Heart left ventricle (tissue), 13 donors: ENCODE measurements at regions not wholly inside any gene's neighbourhood (a gene's known extent, or its start where the extent isn't known, plus 50 kb on each side); places are given as distances from the start of the nearest gene placed in this dataset.

Source experiments
- CTCF ChIP-seq, 12 donors: fragments of 200-600 bp; sonication (generic) in 4 of 12; IDR thresholded peaks; one replicate each; pipeline versions ENCODE4 v1.5.0 to v1.8.0; 2018 to 2022; ENCODE audit warnings: antibody characterized with exemption in 12 of 12, mild to moderate bottlenecking in 5 of 12
- POLR2A ChIP-seq, 2 donors: fragments of 450-650 bp; IDR thresholded peaks; one replicate each; pipeline ENCODE4 v1.6.1; 2017; ENCODE audit warnings: antibody characterized with exemption in 2 of 2, mild to moderate bottlenecking in 2 of 2, moderate library complexity in 2 of 2
- donor health status: ischemic (EF 13 %, LVEDD 7.1; RV severe dilation, severe dysfunction).
- donor health status: DM: no; HTN: yes; CAD: no.
- donor health status: DM: no; HTN: no; CAD: no.
- donor health status: ischemic (EF 25% LVEDD 6.9; RV normal size, moderate dysfunction).
- donor health status: ischemic (EF 25% LVEDD 5.7; RV mildly dilated, moderate dysfunction).
- donor health status: ischemic (EF 35%, LVEDD 5.7; RV mildly dilated, moderate dysfunction).
- donor health status: nonischemic (EF 11% LVEDD 7.7; RV severe dilation, severe dysfunction).
- donor health status: DM: yes; HTN: yes; CAD: no.
- donor health status: PGD.
- donor health status: ischemic (EF 29% LVEDD 5.4; RV normal size, mild dysfunction).
- donor health status: nonischemic (EF 23%, LVEDD 6.1; RV moderate dilation, normal function).

- TF ChIP-seq POLR2A (IDR thresholded peaks at IDR 0.05), result no peak
- TF ChIP-seq CTCF (IDR thresholded peaks at IDR 0.05), result no peak
Measured at GRCh38 chr20:22475662-22476061, 108.7 kb downstream of the FOXA2 start.
